Neural cell (in vitro differentiated cells): ENCODE measurements at regions not wholly inside any gene's neighbourhood (a gene's known extent, or its start where the extent isn't known, plus 50 kb on each side); places are given as distances from the start of the nearest gene placed in this dataset.

ENCODE experiments used
- H2AFZ ChIP-seq: fragments of 200-600, 300-800 bp; sonication (generic), shearing (Covaris generic); 2 replicates; pipeline ENCODE4 v1.6.0; 2014; ENCODE audit warnings: low read depth, mild to moderate bottlenecking, antibody characterized with exemption, low read length, moderate library complexity
- H3F3A ChIP-seq: fragments of 200-600 bp; shearing (Covaris generic); 2 replicates; pipeline ENCODE4 v1.6.1; 2016; ENCODE audit warnings: mild to moderate bottlenecking, moderate library complexity, mixed read lengths, antibody characterized with exemption, low read length; ENCODE audit not compliant: insufficient read depth, poor library complexity, severe bottlenecking
- H3K27ac ChIP-seq: fragments of 200-600, 300-800 bp; sonication (generic), shearing (Covaris generic); 2 replicates; pipeline ENCODE4 v1.5.1; 2014; ENCODE audit warnings: mild to moderate bottlenecking, low read length, moderate library complexity
- H3K27me3 ChIP-seq: fragments of 300-800, 200-600 bp; sonication (generic), shearing (Covaris generic); 2 replicates; pipeline ENCODE4 v1.6.0; 2014; ENCODE audit warnings: mild to moderate bottlenecking, low read depth, low read length, moderate library complexity; ENCODE audit not compliant: insufficient read depth
- H3K36me3 ChIP-seq: fragments of 300-800, 200-600 bp; sonication (generic), shearing (Covaris generic); 2 replicates; pipeline ENCODE4 v1.5.1; 2014; ENCODE audit warnings: mild to moderate bottlenecking, antibody characterized with exemption, low read length, moderate library complexity; ENCODE audit not compliant: insufficient read depth
- H3K4me2 ChIP-seq: fragments of 300-800, 200-600 bp; sonication (generic), shearing (Covaris generic); 2 replicates; pipeline ENCODE4 v1.6.0; 2014; ENCODE audit warnings: mild to moderate bottlenecking, low read length
- H3K4me3 ChIP-seq: fragments of 300-800, 200-600 bp; sonication (generic), shearing (Covaris generic); 2 replicates; pipeline ENCODE4 v1.5.1; 2014; ENCODE audit warnings: mild to moderate bottlenecking, low read length, moderate library complexity
- H3K79me2 ChIP-seq: fragments of 200-600 bp; shearing (Covaris generic); replicated peaks from 2 replicates; pipeline ENCODE4 v1.6.0; 2014; ENCODE audit warnings: mild to moderate bottlenecking, low read length, moderate library complexity; ENCODE audit not compliant: insufficient read depth
- H3K9ac ChIP-seq: fragments of 300-800, 200-600 bp; sonication (generic), shearing (Covaris generic); 2 replicates; pipeline ENCODE4 v1.6.1; 2016; ENCODE audit warnings: mild to moderate bottlenecking, low read length, mixed read lengths
- H3K9me2 ChIP-seq: fragments of 200-600 bp; shearing (Covaris generic); 2 replicates; pipeline ENCODE4 v1.6.1; 2016; ENCODE audit warnings: mild to moderate bottlenecking, low read length, mixed read lengths; ENCODE audit not compliant: insufficient read depth
- H3K9me3 ChIP-seq: fragments of 200-600, 300-800 bp; sonication (generic), shearing (Covaris generic); 2 replicates; pipeline ENCODE4 v1.6.1; 2016; ENCODE audit warnings: mild to moderate bottlenecking, mixed run types, low read length, moderate library complexity, mixed read lengths
- H4K20me1 ChIP-seq: fragments of 200-600 bp; shearing (Covaris generic); 2 replicates; pipeline ENCODE4 v1.6.1; 2016; ENCODE audit warnings: mild to moderate bottlenecking, mixed run types; ENCODE audit not compliant: insufficient read depth
- EP300 ChIP-seq: fragments of 450-650 bp; conservative IDR thresholded peaks from 2 replicates; pipeline ENCODE4 v1.6.1; 2014; ENCODE audit warnings: antibody characterized with exemption, mild to moderate bottlenecking, moderate library complexity; ENCODE audit not compliant: poor library complexity, severe bottlenecking
- EZH2 ChIP-seq: fragments of 200-600, 300-800 bp; shearing (Covaris generic), sonication (generic); IDR thresholded peaks from 2 replicates; pipeline ENCODE4 v1.6.1; 2014; ENCODE audit warnings: antibody characterized with exemption, low read length, borderline replicate concordance, mild to moderate bottlenecking; ENCODE audit not compliant: insufficient read depth, poor library complexity, severe bottlenecking
- MXI1 ChIP-seq: fragments of 450-650 bp; conservative IDR thresholded peaks from 2 replicates; pipeline ENCODE4 v1.6.1; 2014; ENCODE audit warnings: antibody characterized with exemption, mild to moderate bottlenecking; ENCODE audit not compliant: poor library complexity, severe bottlenecking
- POLR2AphosphoS5 ChIP-seq: IDR thresholded peaks from 2 replicates; pipeline ENCODE4 v1.6.1; 2012
- RAD21 ChIP-seq: fragments of 450-650 bp; conservative IDR thresholded peaks from 2 replicates; pipeline ENCODE4 v1.6.1; 2014; ENCODE audit warnings: antibody characterized with exemption, mild to moderate bottlenecking, moderate library complexity
- SMC3 ChIP-seq: fragments of 450-650 bp; conservative IDR thresholded peaks from 2 replicates; pipeline ENCODE4 v1.6.1; 2014; ENCODE audit warnings: antibody characterized with exemption, mild to moderate bottlenecking, moderate library complexity; ENCODE audit not compliant: poor library complexity
- TAF1 ChIP-seq: IDR thresholded peaks from 2 replicates; pipeline ENCODE4 v1.6.1; 2012; ENCODE audit warnings: low read depth
- TF ChIP-seq, protein P1 (sequence below): IDR thresholded peaks from 2 replicates; pipeline ENCODE4 v1.6.1; 2012; ENCODE audit warnings: borderline replicate concordance
- TF ChIP-seq, protein P2 (sequence below): fragments of 450-650 bp; IDR thresholded peaks from 2 replicates; pipeline ENCODE4 v1.5.1; 2014; ENCODE audit warnings: antibody characterized with exemption, mild to moderate bottlenecking, moderate library complexity; ENCODE audit not compliant: poor library complexity, severe bottlenecking

DNA sequence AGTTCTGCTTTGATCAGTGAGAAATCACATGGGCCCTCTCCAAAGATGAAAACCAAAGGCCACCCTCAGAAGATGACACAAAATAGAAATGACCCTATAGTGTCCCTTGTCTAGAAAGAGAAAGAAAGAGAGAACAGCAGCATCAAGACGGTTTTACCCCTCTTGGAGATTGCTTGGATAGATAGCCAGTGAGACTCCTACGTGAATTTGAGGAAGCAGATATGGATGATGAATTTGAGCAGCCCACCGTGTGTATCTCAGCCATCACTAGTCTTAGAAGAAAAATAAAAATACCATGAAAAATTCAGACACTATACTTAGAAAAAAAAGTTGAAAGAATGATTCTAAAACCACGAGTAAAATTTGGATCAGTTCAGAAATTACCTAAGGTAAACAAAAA is 329.1 kb upstream of the CNTNAP5 start:
- H3K4me3 ChIP-seq, result no peak overlapping the region
- H3K27me3 ChIP-seq, result no peaks in the 10 kb centered on the region
- TF ChIP-seq RAD21, result no peak
- TF ChIP-seq SMC3, result no peak
- no peak for TF ChIP-seq EZH2
- TF ChIP-seq POLR2AphosphoS5, result no peak
- TF ChIP-seq TAF1, result no peak
- H3K9ac ChIP-seq, result no peak overlapping the region
- no peaks in the 10 kb centered on the region for H3F3A ChIP-seq
- no peak overlapping the region for H3K27ac ChIP-seq
- H3K4me2 ChIP-seq, result no peak overlapping the region
- H3K36me3 ChIP-seq, result no peaks in the 10 kb centered on the region
- H3K79me2 ChIP-seq, result no peaks in the 10 kb centered on the region
- no peaks in the 10 kb centered on the region for H3K9me2 ChIP-seq
- H4K20me1 ChIP-seq, result no peaks in the 10 kb centered on the region
- no peak overlapping the region for H2AFZ ChIP-seq
- H3K9me3 ChIP-seq, result no peaks in the 10 kb centered on the region

DNA sequence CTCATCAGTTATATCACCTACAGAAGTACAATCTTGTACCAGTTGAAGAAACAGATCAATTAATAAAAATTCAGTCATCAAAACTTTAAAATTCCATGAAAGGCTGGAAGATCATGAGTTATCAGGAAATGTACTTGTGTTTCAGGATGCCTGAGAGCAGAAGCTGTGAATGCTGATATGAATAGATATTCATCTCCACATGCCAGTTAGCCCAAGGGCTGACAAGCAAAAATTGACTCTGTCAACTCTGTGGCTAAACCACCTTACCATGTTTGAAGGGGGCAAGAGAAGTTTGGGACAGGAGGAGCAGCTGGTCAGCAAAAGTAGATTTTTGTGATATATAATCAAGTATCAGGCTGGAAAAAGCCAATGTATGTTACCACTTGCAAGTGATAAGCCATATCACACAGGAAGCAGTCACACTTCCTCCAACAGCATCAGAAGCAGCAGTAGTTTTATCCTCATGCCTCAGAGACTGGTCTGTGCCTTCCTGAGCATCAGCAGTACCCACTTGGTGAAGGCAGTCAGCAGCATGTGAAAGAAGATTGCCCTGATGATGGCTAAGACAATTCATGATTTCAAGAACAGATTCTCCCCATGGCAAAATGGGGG is 328.2 kb upstream of the CNTNAP5 start:
- TF ChIP-seq SMC3 (no peak), MXI1 (no peak), POLR2AphosphoS5 (no peak), EZH2 (no peak), EP300 (no peak), RAD21 (no peak), TAF1 (no peak)
- TF ChIP-seq, protein P1, sequence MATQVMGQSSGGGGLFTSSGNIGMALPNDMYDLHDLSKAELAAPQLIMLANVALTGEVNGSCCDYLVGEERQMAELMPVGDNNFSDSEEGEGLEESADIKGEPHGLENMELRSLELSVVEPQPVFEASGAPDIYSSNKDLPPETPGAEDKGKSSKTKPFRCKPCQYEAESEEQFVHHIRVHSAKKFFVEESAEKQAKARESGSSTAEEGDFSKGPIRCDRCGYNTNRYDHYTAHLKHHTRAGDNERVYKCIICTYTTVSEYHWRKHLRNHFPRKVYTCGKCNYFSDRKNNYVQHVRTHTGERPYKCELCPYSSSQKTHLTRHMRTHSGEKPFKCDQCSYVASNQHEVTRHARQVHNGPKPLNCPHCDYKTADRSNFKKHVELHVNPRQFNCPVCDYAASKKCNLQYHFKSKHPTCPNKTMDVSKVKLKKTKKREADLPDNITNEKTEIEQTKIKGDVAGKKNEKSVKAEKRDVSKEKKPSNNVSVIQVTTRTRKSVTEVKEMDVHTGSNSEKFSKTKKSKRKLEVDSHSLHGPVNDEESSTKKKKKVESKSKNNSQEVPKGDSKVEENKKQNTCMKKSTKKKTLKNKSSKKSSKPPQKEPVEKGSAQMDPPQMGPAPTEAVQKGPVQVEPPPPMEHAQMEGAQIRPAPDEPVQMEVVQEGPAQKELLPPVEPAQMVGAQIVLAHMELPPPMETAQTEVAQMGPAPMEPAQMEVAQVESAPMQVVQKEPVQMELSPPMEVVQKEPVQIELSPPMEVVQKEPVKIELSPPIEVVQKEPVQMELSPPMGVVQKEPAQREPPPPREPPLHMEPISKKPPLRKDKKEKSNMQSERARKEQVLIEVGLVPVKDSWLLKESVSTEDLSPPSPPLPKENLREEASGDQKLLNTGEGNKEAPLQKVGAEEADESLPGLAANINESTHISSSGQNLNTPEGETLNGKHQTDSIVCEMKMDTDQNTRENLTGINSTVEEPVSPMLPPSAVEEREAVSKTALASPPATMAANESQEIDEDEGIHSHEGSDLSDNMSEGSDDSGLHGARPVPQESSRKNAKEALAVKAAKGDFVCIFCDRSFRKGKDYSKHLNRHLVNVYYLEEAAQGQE, result no peak
- TF ChIP-seq, protein P2, sequence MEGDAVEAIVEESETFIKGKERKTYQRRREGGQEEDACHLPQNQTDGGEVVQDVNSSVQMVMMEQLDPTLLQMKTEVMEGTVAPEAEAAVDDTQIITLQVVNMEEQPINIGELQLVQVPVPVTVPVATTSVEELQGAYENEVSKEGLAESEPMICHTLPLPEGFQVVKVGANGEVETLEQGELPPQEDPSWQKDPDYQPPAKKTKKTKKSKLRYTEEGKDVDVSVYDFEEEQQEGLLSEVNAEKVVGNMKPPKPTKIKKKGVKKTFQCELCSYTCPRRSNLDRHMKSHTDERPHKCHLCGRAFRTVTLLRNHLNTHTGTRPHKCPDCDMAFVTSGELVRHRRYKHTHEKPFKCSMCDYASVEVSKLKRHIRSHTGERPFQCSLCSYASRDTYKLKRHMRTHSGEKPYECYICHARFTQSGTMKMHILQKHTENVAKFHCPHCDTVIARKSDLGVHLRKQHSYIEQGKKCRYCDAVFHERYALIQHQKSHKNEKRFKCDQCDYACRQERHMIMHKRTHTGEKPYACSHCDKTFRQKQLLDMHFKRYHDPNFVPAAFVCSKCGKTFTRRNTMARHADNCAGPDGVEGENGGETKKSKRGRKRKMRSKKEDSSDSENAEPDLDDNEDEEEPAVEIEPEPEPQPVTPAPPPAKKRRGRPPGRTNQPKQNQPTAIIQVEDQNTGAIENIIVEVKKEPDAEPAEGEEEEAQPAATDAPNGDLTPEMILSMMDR, result no peak
- no peak overlapping the region for H2AFZ ChIP-seq

More for the DNA sequence above, 328.2 kb upstream of the CNTNAP5 start:
- no peaks in the 10 kb centered on the region for H3K36me3 ChIP-seq
- H3K9me3 ChIP-seq, result no peaks in the 10 kb centered on the region
- no peaks in the 10 kb centered on the region for H4K20me1 ChIP-seq
- H3K27ac ChIP-seq, result no peak overlapping the region
- H3K79me2 ChIP-seq, result no peaks in the 10 kb centered on the region
- no peak overlapping the region for H3K4me3 ChIP-seq
- H3K9ac ChIP-seq, result no peak overlapping the region
- H3K27me3 ChIP-seq, result no peaks in the 10 kb centered on the region
- H3K4me2 ChIP-seq, result no peak overlapping the region
- no peaks in the 10 kb centered on the region for H3F3A ChIP-seq
- no peaks in the 10 kb centered on the region for H3K9me2 ChIP-seq
